HepG2 (cell line): ENCODE measurements at regions not wholly inside any gene's neighbourhood (a gene's known extent, or its start where the extent isn't known, plus 50 kb on each side); places are given as distances from the start of the nearest gene placed in this dataset.
A peak's percentile ranks its signal among the peaks of the same experiment; 100 is the strongest.

Source experiments
- ATAC-seq: fragments of 200-7000 bp; cut with Tn5 transposase; 3 replicates; pipeline ENCODE4 v1.9.1; 2020; ENCODE audit warnings: mild to moderate bottlenecking, moderate library complexity
- BruUV-seq: library from RNA; stranded (reverse); fragments of 400-500 nt; replicated peaks from 2 replicates; lab custom pipeline; 2021; lab: Mats Ljungman, UMichigan
- CTCF ChIA-PET: fragments of 300-600 bp; formaldehyde crosslinking; extraction: SDS; loops from one replicate; lab custom pipeline; 2021; ENCODE audit warnings: low total read pairs, inconsistent platforms, low intra/inter-chr PET ratio; lab: Yijun Ruan, JAX
- POLR2A ChIA-PET: fragments of 350-600 bp; sonication (Branson Sonifier 250); formaldehyde crosslinking; loops from one replicate; lab custom pipeline; 2020; ENCODE audit warnings: antibody characterized with exemption, inconsistent platforms; lab: Yijun Ruan, JAX
- DNase-seq: peaks from one replicate; pipeline ENCODE4 v3.0.0-alpha.2; 2015; ENCODE audit warnings: low spot score
- FAIRE-seq: peaks from 3 replicates; lab custom pipeline; 2011; peaks lifted over from hg19 to GRCh38; lab: Jason Lieb, UNC
- H2AFZ ChIP-seq: one replicate; pipeline ENCODE4 v1.6.1; 2011; ENCODE audit warnings: low read length, inconsistent platforms
- H3K27ac ChIP-seq: fragments of 300-600 bp; 3 replicates; pipeline ENCODE4 v1.8.0; 2011; ENCODE audit warnings: mixed run types, mild to moderate bottlenecking, mixed read lengths, low read length, inconsistent platforms; ENCODE audit not compliant: insufficient read depth; ENCODE audit errors: extremely low read length
- H3K27me3 ChIP-seq, 2 experiments: fragments of 200-600 bp in 1 of 2; 2 replicates in 1 of 2; 3 replicates in 1 of 2; pipeline versions ENCODE4 v1.6.0 to v1.8.0; 2011; ENCODE audit warnings: low read length in 2 of 2, mild to moderate bottlenecking in 2 of 2, moderate library complexity in 2 of 2, inconsistent platforms in 1 of 2; ENCODE audit not compliant: insufficient read depth in 2 of 2, control insufficient read depth in 1 of 2
- H3K36me3 ChIP-seq, 2 experiments: fragments of 200-600 bp in 1 of 2; replicated peaks in 1 of 2; 2 replicates in 1 of 2; 3 replicates in 1 of 2; pipeline versions ENCODE4 v1.5.1 to v1.8.0; 2011; ENCODE audit warnings: low read length in 2 of 2, inconsistent platforms in 1 of 2; ENCODE audit not compliant: insufficient read depth in 2 of 2, control insufficient read depth in 1 of 2
- H3K4me1 ChIP-seq: 2 replicates; pipeline ENCODE4 v1.5.1; 2012; ENCODE audit warnings: low read length, inconsistent platforms; ENCODE audit not compliant: insufficient read depth
- H3K4me2 ChIP-seq: 2 replicates; pipeline ENCODE4 v1.6.0; 2011; ENCODE audit warnings: low read depth, low read length, inconsistent platforms
- H3K4me3 ChIP-seq, 3 experiments: fragments of 200-600 bp in 1 of 3; sonication (generic), shearing (Covaris generic) in 1 of 3; replicated peaks in 1 of 3; 2 replicates each; pipeline ENCODE4 v1.5.1; 2011 to 2016; ENCODE audit warnings: low read length in 3 of 3, inconsistent platforms in 2 of 3, low read depth in 2 of 3, mild to moderate bottlenecking in 2 of 3, control low read depth in 1 of 3, mixed read lengths in 1 of 3; ENCODE audit not compliant: insufficient read depth in 1 of 3
- H3K79me2 ChIP-seq: one replicate; pipeline ENCODE4 v1.6.1; 2011; ENCODE audit warnings: low read length, inconsistent platforms; ENCODE audit not compliant: insufficient read depth
- H3K9ac ChIP-seq: 2 replicates; pipeline ENCODE4 v1.6.0; 2011; ENCODE audit warnings: mild to moderate bottlenecking, low read depth, low read length, inconsistent platforms; ENCODE audit not compliant: insufficient read depth
- H3K9me3 ChIP-seq: 2 replicates; pipeline ENCODE4 v1.5.1; 2012; ENCODE audit warnings: mild to moderate bottlenecking, low read length
- H4K20me1 ChIP-seq: 2 replicates; pipeline ENCODE4 v1.6.0; 2011; ENCODE audit warnings: inconsistent platforms, mild to moderate bottlenecking, low read length, moderate library complexity; ENCODE audit not compliant: insufficient read depth
- ATF7 ChIP-seq, 2 experiments: fragments of 450-650 bp in 1 of 2; sonication (generic) in 1 of 2; formaldehyde crosslinking in 1 of 2; IDR thresholded peaks; 2 replicates each; pipeline versions ENCODE4 v1.4.0 to v1.6.1; 2016 to 2020; ENCODE audit warnings: antibody characterized with exemption in 1 of 2, mild to moderate bottlenecking in 1 of 2, missing genetic modification reagents in 1 of 2
- IRF1 ChIP-seq: sonication (generic); formaldehyde crosslinking; IDR thresholded peaks from 2 replicates; pipeline ENCODE4 v1.4.0; 2020; ENCODE audit warnings: low read depth, mild to moderate bottlenecking, missing genetic modification reagents
- IRF2 ChIP-seq: IDR thresholded peaks from 2 replicates; pipeline ENCODE4 v1.6.1; 2018; ENCODE audit warnings: missing genetic modification reagents, missing compliant biosample characterization
- KAT8 ChIP-seq: IDR thresholded peaks from 2 replicates; pipeline ENCODE4 v1.6.1; 2016; ENCODE audit warnings: missing genetic modification reagents, missing compliant biosample characterization
- KLF15 ChIP-seq: sonication (generic); formaldehyde crosslinking; IDR thresholded peaks from 2 replicates; pipeline ENCODE4 v1.8.1; 2023; ENCODE audit warnings: borderline replicate concordance, mild to moderate bottlenecking, inconsistent platforms, missing genetic modification reagents, mixed read lengths
- MAFF ChIP-seq: IDR thresholded peaks from 2 replicates; pipeline ENCODE4 v1.6.1; 2011; ENCODE audit warnings: low read depth, low read length, improper control_type of control experiment
- MAFK ChIP-seq, 2 experiments: IDR thresholded peaks in 1 of 2; conservative IDR thresholded peaks in 1 of 2; 2 replicates each; pipeline ENCODE4 v1.6.1; 2011; ENCODE audit warnings: improper control_type of control experiment in 2 of 2, low read length in 2 of 2
- SMAD3 ChIP-seq: sonication (generic); formaldehyde crosslinking; IDR thresholded peaks from 2 replicates; pipeline ENCODE4 v1.4.0; 2020; ENCODE audit warnings: missing genetic modification reagents
- ZKSCAN8 ChIP-seq: IDR thresholded peaks from 2 replicates; pipeline ENCODE4 v1.6.1; 2016; ENCODE audit warnings: borderline replicate concordance, missing genetic modification reagents, missing compliant biosample characterization
- ZNF138 ChIP-seq: sonication (generic); formaldehyde crosslinking; IDR thresholded peaks from 2 replicates; pipeline ENCODE4 v1.5.0; 2020; ENCODE audit warnings: mild to moderate bottlenecking, low read depth, missing genetic modification reagents
- ZNF274 ChIP-seq: sonication (generic); formaldehyde crosslinking; IDR thresholded peaks from 2 replicates; pipeline ENCODE4 v1.5.1; 2020; ENCODE audit warnings: mild to moderate bottlenecking, missing genetic modification reagents
- ZNF510 ChIP-seq: sonication (generic); formaldehyde crosslinking; IDR thresholded peaks from 2 replicates; pipeline ENCODE4 v1.4.0; 2020; ENCODE audit warnings: low read depth, mild to moderate bottlenecking, missing genetic modification reagents
- ZNF678 ChIP-seq: sonication (generic); formaldehyde crosslinking; IDR thresholded peaks from 2 replicates; pipeline ENCODE4 v1.4.0; 2020; ENCODE audit warnings: mild to moderate bottlenecking, missing genetic modification reagents
- ZNF841 ChIP-seq: sonication (generic); formaldehyde crosslinking; IDR thresholded peaks from 2 replicates; pipeline ENCODE4 v1.8.1; 2023; ENCODE audit warnings: missing genetic modification reagents, borderline replicate concordance
- WGBS: methylation state at CpG from one replicate; pipeline ENCODE4 v1.1.6; 2017; ENCODE audit warnings: low lambda C conversion rate; 5-methylcytosine and 5-hydroxymethylcytosine counted together
- in situ Hi-C: cut with HindIII; loops from 2 replicates; pipeline ENCODE4 v1.10.0; 2017; ENCODE audit warnings: low pct_unique_long_range_greater_than_20kb; ENCODE audit not compliant: extremely low pct_ligation_motif_present
- intact Hi-C: fragments of 100-400 bp; cut with micrococcal nuclease; formaldehyde crosslinking; loops from one replicate; pipeline ENCODE4 v1.10.0; 2022; ENCODE audit not compliant: unreplicated experiment
- TF ChIP-seq, protein P1 (sequence below): IDR thresholded peaks from 2 replicates; pipeline ENCODE4 v1.6.1; 2016
- TF ChIP-seq, protein P2 (sequence below): sonication (generic); formaldehyde crosslinking; conservative IDR thresholded peaks from 2 replicates; pipeline ENCODE4 v1.4.0; 2020; ENCODE audit warnings: missing genetic modification reagents

DNA sequence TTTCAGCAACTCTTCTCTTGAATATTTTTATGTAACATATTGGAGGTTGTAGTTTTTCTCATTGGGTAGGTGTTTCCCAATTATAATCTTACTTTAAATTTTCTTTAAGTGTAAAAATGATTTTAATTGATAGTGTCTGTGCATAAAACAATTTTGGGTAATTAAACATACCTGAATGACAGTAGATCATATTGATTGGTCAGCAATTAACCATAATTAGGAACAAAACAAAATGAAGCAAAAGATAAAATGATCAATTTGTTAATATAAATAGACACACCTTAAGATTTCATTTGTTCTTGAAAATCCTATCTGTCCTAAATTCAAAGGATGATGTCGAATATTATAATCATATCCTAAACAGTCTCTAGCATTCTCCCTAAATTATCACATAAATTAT lies 468.3 kb downstream of the PDZRN4 start:
- no peak for ATAC-seq
- 0% methylated on average over 1 of the region's 1 CpG for WGBS
- intact Hi-C loops, result no loop called here
- Histone ChIP-seq H3K4me3 (no peak overlapping the region), H3K36me3 (no peaks in the 10 kb centered on the region), H3K79me2 (no peaks in the 10 kb centered on the region), H3K4me2 (no peak overlapping the region)
- ChIA-PET POLR2A (no interaction called here), CTCF (no interaction called here)
- TF ChIP-seq ZKSCAN8 (CRISPR knock-in tag), result no peak
- TF ChIP-seq ZNF841 (CRISPR knock-in tag), result no peak
- TF ChIP-seq IRF1 (CRISPR knock-in tag), result no peak
- TF ChIP-seq ZNF274 (CRISPR knock-in tag), result no peak
- TF ChIP-seq KAT8 (CRISPR knock-in tag), result no peak
- TF ChIP-seq ZNF138 (CRISPR knock-in tag), result no peak
- no peak for TF ChIP-seq KLF15
- no peak for TF ChIP-seq ATF7 (IDR thresholded peaks at IDR 0.05)
- no peak for TF ChIP-seq ATF7 (CRISPR knock-in tag; IDR thresholded peaks at IDR 0.05)
- TF ChIP-seq ZNF510 (CRISPR knock-in tag), result no peak
- peak; percentile 35 to 58; a peak in 3 of 4 replicates for TF ChIP-seq MAFK (conservative IDR thresholded peaks at IDR 0.05 in 1 of 2, IDR thresholded peaks at IDR 0.05 in 1 of 2; ENCODE audit: low read length in 2 of 2)
- TF ChIP-seq ZNF678 (CRISPR knock-in tag), result no peak
- TF ChIP-seq IRF2 (CRISPR knock-in tag), result no peak
- TF ChIP-seq MAFF, result peak; percentile 24; the same call in 1 of the 2 replicates
- no peak for TF ChIP-seq SMAD3 (CRISPR knock-in tag)
- TF ChIP-seq, protein P1, sequence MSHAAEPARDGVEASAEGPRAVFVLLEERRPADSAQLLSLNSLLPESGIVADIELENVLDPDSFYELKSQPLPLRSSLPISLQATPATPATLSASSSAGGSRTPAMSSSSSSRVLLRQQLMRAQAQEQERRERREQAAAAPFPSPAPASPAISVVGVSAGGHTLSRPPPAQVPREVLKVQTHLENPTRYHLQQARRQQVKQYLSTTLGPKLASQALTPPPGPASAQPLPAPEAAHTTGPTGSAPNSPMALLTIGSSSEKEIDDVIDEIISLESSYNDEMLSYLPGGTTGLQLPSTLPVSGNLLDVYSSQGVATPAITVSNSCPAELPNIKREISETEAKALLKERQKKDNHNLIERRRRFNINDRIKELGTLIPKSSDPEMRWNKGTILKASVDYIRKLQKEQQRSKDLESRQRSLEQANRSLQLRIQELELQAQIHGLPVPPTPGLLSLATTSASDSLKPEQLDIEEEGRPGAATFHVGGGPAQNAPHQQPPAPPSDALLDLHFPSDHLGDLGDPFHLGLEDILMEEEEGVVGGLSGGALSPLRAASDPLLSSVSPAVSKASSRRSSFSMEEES (CRISPR knock-in tag), result no peak
- TF ChIP-seq, protein P2, sequence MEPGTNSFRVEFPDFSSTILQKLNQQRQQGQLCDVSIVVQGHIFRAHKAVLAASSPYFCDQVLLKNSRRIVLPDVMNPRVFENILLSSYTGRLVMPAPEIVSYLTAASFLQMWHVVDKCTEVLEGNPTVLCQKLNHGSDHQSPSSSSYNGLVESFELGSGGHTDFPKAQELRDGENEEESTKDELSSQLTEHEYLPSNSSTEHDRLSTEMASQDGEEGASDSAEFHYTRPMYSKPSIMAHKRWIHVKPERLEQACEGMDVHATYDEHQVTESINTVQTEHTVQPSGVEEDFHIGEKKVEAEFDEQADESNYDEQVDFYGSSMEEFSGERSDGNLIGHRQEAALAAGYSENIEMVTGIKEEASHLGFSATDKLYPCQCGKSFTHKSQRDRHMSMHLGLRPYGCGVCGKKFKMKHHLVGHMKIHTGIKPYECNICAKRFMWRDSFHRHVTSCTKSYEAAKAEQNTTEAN (CRISPR knock-in tag), result no peak
- TF ChIP-seq, all 625 proteins: peak for 2
- in situ Hi-C loops, result no loop called here
- Histone ChIP-seq H4K20me1 (no peaks in the 10 kb centered on the region), H3K4me1 (no peaks in the 10 kb centered on the region), H2AFZ (no peak overlapping the region), H3K27me3 (no peaks in the 10 kb centered on the region; a peak in 1 of 5 replicates), H3K27ac (no peak overlapping the region), H3K9ac (no peak overlapping the region), H3K9me3 (no peaks in the 10 kb centered on the region)
- FAIRE-seq, result no peak
- no peak for DNase-seq
- no TSS peak for BruUV-seq
